GM12873 (cell line): ENCODE measurements at regions not wholly inside any gene's neighbourhood (a gene's known extent, or its start where the extent isn't known, plus 50 kb on each side); places are given as distances from the start of the nearest gene placed in this dataset.

Experiments used
- TF ChIP-seq, protein P1 (sequence below): IDR thresholded peaks from 2 replicates; pipeline ENCODE4 v1.5.1; 2012; ENCODE audit warnings: low read depth, mild to moderate bottlenecking, moderate library complexity, low read length, control low read depth; ENCODE audit not compliant: insufficient read depth; ENCODE audit errors: missing control alignments

DNA sequence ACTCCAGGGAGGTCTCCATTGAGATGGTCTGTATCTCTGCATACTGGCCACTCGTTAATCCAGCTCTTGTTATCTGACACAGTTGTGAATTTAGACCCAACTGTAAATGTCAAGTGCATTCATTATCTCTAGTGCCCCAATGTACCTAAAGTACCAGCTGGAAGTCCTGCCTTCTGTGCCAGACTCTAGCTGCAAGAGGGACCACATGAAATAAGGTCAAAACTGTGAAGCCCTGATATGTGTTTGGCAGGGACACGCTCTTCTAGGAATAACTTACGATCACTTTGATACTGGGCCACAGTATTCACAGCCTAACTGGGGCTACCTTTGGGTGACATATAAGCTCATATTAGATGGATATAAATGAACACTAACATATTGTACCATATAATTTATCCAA lies 268.5 kb downstream of the LRIG3 start:
- TF ChIP-seq, protein P1, sequence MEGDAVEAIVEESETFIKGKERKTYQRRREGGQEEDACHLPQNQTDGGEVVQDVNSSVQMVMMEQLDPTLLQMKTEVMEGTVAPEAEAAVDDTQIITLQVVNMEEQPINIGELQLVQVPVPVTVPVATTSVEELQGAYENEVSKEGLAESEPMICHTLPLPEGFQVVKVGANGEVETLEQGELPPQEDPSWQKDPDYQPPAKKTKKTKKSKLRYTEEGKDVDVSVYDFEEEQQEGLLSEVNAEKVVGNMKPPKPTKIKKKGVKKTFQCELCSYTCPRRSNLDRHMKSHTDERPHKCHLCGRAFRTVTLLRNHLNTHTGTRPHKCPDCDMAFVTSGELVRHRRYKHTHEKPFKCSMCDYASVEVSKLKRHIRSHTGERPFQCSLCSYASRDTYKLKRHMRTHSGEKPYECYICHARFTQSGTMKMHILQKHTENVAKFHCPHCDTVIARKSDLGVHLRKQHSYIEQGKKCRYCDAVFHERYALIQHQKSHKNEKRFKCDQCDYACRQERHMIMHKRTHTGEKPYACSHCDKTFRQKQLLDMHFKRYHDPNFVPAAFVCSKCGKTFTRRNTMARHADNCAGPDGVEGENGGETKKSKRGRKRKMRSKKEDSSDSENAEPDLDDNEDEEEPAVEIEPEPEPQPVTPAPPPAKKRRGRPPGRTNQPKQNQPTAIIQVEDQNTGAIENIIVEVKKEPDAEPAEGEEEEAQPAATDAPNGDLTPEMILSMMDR, result no peak

DNA sequence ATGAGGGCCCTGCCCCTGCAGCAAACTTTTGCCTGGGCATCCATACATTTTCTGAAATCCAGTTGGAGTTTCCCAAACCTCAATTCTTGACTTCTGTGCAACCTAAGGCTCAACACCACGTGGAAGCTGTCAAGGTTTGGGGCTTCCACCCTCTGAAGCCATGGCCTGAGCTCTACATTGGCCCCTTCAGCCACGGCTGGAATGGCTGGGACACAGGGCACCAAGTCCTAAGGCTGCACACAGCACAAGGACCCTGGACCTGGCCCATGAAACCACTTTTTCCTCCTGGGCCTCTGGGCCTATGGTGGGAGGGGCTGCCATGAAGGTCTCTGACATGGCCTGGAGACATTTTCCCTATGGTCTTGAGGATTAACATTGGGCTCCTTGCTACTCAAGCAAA lies 266.3 kb downstream of the LRIG3 start:
- TF ChIP-seq, protein P1, result no peak

DNA sequence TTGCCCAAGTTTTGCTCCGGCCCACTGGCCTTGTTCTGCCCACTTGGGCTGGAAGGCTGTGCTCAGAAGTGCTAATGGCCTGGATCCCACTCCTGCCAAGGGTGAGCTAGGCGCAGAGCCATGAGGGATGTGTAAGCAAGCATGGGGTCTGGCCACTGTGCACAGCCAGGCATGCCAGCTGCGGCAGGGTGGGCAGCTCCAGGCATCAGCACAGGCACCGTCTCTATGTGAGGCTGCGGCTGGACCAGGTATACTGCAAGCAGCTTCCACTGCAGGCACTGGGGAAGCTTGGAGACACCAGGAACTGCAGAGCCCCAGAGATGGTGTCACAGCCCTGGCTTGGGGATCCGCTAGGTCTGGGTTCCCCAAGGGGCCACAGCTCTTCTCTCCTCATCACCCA lies 264.9 kb downstream of the LRIG3 start:
- TF ChIP-seq, protein P1, result no peak

DNA sequence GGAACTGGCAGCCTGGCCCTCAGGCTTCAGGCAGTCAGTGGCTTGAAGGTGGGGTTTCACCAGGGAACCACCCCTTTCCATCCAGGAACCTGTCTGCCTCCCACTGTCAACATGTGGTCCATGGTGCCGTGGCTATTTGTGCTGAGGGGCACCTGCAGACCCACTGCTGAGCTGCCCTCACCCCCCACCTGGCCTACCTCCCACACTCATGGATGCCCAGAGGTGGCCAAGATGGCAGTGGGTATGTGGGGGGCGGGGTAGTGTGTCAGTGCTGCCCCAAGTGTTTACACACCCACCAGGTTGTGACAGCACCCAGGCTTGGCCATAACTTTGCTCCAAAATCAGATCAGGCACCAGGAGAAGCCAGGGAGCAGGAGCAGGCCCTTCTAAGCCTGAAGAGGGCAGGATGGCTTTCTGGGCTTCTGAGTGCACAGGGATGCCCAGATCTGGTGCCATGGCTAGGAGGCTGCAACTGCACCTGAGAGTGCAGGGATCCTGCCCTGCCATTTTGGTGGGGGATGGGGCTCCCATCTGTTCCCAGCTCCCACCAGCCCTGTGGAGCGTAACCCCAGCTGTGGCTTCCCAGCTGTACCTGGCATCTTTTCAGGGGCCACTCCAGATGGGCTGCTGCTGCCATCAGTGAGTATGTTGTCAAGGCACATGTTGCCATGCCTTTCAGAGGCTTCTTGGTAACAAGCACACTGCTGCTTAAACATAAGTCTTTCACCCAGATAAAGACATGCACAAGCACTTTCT lies 263.9 kb downstream of the LRIG3 start:
- TF ChIP-seq, protein P1, result no peak

DNA sequence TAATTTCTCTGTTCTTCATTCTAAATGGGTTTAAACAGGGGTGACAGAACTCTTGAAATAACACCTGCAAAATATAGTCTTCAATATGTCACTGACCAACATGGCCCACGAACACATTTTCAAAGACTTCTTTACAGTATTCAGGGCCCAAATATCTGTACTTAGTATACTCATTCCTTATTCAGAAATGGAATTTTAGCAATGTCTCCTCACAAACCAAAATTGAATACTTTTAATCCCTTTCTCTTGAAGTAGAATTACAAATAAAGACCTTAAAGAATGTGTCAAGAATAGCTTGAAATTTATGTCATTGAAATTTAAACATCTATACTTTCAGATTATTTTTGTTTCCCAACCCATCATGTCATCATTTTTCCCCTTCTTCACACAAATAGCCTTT lies 263.1 kb downstream of the LRIG3 start:
- TF ChIP-seq, protein P1, result no peak

DNA sequence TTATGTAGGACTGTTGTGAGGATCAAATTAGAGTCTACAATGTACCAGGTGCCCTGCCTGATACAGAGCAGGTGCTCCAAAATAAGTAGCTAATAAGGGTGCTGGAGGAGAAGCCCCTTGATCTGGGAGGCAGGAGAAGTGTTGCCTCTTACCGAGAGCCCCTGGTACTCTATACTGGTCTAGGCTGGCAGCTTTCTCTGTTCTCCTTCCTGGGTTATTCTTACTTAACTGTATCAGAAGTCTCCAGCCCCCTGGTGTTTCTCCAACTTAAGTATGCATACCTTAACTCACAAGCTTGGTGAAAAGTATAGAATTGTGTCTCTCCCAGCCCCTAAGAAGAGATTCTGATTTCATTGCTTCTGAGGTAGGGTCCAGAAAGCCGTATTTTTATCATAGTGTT lies 254.9 kb downstream of the LRIG3 start:
- TF ChIP-seq, protein P1, result no peak

DNA sequence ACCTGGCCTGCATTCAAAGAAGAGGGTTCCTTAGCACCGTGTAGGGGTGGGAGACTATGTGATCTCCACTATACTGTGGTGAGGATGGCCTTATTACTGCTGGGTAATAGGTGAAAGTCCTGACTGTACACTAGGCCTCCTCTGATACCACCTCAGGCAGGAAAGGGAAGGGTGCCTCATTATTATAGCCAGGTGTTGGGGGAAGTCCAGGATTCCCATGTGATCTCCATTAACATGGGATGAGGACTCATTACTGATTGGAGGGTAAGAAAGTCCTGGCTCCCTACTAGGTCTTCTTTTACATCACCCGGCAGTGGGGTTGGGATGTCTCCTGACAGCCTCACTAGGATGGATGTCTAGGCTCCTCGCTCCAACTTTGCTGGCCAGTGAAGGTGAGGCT lies 252.1 kb downstream of the LRIG3 start:
- TF ChIP-seq, protein P1, result no peak
